Suprapubic skin (tissue), 4 donors: ENCODE measurements at regions not wholly inside any gene's neighbourhood (a gene's known extent, or its start where the extent isn't known, plus 50 kb on each side); places are given as distances from the start of the nearest gene placed in this dataset.

Experiments
- POLR2A ChIP-seq, 2 donors: fragments of 450-650 bp; IDR thresholded peaks; one replicate each; pipeline ENCODE4 v1.6.1; 2017; ENCODE audit warnings: antibody characterized with exemption in 2 of 2, mild to moderate bottlenecking in 2 of 2, moderate library complexity in 2 of 2
- POLR2AphosphoS5 ChIP-seq, 3 donors: sonication (generic); formaldehyde crosslinking; IDR thresholded peaks; one replicate each; pipeline ENCODE4 v1.6.1; 2017; ENCODE audit warnings: antibody characterized with exemption in 3 of 3
- TF ChIP-seq, protein P1 (sequence below), 2 donors: fragments of 200-600 bp in 1 of 2; fragments of 450-650 bp in 1 of 2; sonication (generic) in 1 of 2; IDR thresholded peaks; one replicate each; pipeline ENCODE4 v1.5.1; 2016 to 2019; ENCODE audit warnings: antibody characterized with exemption in 2 of 2, mild to moderate bottlenecking in 1 of 2, moderate library complexity in 1 of 2

DNA sequence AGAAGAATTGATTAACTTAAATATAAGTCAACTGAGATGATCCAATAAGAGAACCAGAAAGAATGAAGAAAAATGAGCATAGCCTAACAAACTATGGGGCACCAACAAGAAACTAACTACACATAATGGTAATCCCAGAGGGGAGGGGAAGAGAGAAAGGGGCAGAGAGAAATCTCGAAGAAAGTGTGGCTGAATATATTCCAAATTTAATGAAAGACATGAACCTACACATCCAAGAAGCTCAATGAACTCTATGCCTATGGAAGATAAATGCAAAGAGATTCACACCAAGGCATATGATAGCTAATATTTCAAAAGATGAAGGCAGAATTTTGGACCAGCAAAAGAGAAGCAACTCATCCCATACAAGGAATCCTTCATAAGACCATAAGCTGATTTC, 649.2 kb downstream of the ZEB2 start:
- TF ChIP-seq POLR2A (IDR thresholded peaks at IDR 0.05) (no peak), POLR2AphosphoS5 (IDR thresholded peaks at IDR 0.05) (no peak)
- TF ChIP-seq, protein P1, sequence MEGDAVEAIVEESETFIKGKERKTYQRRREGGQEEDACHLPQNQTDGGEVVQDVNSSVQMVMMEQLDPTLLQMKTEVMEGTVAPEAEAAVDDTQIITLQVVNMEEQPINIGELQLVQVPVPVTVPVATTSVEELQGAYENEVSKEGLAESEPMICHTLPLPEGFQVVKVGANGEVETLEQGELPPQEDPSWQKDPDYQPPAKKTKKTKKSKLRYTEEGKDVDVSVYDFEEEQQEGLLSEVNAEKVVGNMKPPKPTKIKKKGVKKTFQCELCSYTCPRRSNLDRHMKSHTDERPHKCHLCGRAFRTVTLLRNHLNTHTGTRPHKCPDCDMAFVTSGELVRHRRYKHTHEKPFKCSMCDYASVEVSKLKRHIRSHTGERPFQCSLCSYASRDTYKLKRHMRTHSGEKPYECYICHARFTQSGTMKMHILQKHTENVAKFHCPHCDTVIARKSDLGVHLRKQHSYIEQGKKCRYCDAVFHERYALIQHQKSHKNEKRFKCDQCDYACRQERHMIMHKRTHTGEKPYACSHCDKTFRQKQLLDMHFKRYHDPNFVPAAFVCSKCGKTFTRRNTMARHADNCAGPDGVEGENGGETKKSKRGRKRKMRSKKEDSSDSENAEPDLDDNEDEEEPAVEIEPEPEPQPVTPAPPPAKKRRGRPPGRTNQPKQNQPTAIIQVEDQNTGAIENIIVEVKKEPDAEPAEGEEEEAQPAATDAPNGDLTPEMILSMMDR (IDR thresholded peaks at IDR 0.05): no peak
